ENCODE measurements at regions not wholly inside any gene's neighbourhood (a gene's known extent, or its start where the extent isn't known, plus 50 kb on each side); places are given as distances from the start of the nearest gene placed in this dataset.

GRCh38 chr5:124591583-124591982 is 154.9 kb downstream of the ZNF608 start:
- TF ChIP-seq RAD21 (IDR thresholded peaks at IDR 0.05; ENCODE audit: low read depth) (no peak), SIN3A (IDR thresholded peaks at IDR 0.05; ENCODE audit: low read depth) (no peak), MAX (IDR thresholded peaks at IDR 0.05) (no peak), CTCF (IDR thresholded peaks at IDR 0.05 in 2 of 3, conservative IDR thresholded peaks at IDR 0.05 in 1 of 3; ENCODE audit: borderline replicate concordance in 1 of 3, insufficient read depth in 1 of 3, low read depth in 2 of 3, low read length in 2 of 3) (no peak), FOSL1 (IDR thresholded peaks at IDR 0.05; ENCODE audit: low read depth) (no peak), EZH2phosphoT487 (IDR thresholded peaks at IDR 0.05; ENCODE audit: borderline replicate concordance) (no peak), ZFX (IDR thresholded peaks at IDR 0.05) (no peak), POLR2AphosphoS5 (IDR thresholded peaks at IDR 0.05; ENCODE audit: low read depth, low read length) (no peak), REST (IDR thresholded peaks at IDR 0.05; ENCODE audit: low read depth) (no peak), ZBTB33 (IDR thresholded peaks at IDR 0.05; ENCODE audit: extremely low read depth, insufficient replicate concordance, low read length) (no peak), ELF1 (IDR thresholded peaks at IDR 0.05; ENCODE audit: borderline replicate concordance, low read depth) (no peak)

Measured in HCT116 (cell line).